Endothelial cell of hepatic sinusoid (primary cell): ENCODE measurements at regions not wholly inside any gene's neighbourhood (a gene's known extent, or its start where the extent isn't known, plus 50 kb on each side); places are given as distances from the start of the nearest gene placed in this dataset.

Experiments
- in situ Hi-C: cut with HindIII; loops from 2 replicates; pipeline ENCODE4 v1.10.0; 2017; ENCODE audit warnings: low sequenced_read_pairs

DNA sequence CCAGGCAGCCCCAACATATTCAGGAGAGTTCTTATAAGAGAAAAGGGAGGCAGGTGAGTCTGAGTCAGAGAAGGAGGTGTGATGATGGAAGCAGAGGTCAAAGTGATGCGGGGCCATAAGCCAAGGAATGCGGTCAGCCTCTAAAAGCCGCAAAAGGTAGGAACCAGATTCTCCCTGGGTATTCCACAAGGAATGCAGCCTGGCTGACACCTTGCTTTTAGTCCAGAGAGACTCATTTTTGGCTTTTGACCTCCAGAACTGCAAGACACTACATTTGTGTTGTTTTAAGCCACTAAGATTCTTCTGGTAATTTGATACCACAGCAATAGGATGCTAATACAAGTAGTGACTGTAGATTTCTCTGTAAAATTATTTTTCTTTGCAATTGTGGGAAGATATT lies 151.5 kb upstream of the EEPD1 start:
- in situ Hi-C loops, result no loop called here

DNA sequence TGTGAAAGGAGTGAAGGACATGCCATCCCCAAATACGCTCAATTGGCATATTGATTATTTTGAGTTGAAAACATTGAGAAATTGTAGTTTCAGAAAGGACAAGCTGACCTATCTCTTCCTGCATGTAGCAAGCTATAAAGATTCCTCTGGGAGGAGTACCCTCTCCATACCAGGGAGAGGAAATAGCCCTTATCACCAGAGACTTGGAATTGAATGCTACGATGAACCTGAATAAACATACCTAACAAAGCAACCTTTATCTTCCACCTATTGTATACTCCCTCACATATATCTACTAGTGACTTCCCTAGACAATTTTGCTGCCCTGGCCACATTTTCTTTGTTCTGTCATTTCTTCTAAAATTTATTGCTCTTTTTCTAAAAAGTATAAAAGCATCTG lies 150.2 kb upstream of the EEPD1 start:
- in situ Hi-C loops, result no loop called here

GRCh38 chr7:36003343-36003742 lies 149.7 kb upstream of the EEPD1 start:
- in situ Hi-C loops, result no loop called here

- in situ Hi-C loops, result no loop called here
Measured at GRCh38 chr7:36005293-36005692, 147.8 kb upstream of the EEPD1 start.

GRCh38 chr7:36005876-36006275 lies 147.2 kb upstream of the EEPD1 start:
- in situ Hi-C loops, result no loop called here

DNA sequence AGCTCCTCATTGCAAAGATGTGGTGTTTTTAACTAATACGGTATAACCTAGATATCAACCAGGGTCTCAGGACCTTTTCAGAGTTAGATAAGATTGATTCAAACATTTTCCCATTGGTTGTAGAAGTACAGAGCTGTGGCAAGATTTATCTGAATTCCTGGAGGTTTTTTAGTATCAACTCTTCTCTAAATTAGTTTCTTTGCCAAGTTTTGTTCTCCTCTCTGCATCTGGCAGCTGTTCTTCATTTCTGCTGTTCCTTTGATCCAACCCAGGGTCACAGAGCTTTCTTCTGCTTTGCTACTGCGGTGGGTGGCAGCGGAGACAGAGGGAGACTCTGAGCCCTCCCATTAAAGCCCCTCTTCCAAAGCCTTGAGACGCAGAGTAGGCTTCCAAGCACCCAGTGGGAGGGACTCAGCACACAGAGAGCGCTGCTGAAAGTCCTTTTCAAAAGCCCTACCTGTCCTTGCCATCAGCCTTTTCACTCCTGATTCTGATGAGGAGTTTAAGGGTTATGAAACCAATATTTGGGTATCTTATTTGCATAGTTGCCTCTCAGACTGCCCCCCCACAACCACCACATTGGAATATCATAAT lies 146.3 kb upstream of the EEPD1 start:
- in situ Hi-C loops, result no loop called here

DNA sequence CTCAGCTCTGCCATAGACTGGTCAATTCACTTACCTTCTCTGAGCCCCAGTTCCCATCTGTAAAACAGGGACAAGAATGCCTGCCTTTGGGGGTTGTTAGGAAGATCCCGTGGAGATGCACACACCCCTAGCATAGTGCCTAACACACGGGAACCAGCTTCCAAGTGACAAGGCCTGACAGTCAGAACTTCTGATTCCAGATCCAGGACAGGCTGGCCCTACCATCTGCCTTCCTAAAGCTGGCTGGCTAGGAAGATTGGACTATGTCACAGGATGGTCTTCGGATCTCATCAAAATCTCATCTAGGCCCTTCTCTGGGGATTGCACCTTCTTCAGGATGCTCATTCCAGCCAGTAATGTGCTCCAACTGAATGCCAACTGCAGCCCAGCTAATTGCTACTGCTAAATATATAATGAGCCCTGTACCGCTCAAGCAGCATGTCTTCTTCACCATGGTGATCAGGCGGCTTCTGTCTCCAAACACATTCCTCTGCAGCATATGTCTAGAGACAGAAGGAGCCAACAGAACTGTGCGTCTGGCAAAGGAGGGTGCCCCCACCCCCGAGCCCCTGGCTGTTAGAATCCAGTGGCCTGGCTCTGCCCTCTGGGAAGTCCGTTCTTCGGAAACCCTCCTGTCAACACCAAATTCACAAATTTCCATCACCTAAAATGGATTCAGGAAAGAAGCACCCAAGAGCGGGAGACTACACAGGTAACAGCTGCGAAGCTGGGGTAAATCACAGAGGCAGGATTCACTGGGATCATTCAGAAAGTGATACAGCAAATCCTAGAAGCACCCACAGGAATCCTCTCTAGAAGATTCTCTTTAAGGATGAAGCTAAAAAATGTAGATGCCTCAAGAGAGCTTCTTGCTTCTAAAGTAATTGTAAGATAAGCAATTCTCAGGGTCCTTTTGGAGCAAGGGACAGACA lies 142.1 kb upstream of the EEPD1 start:
- in situ Hi-C loops, result no loop called here

- in situ Hi-C loops, result no loop called here
Measured at GRCh38 chr7:36011588-36011965, 141.5 kb upstream of the EEPD1 start.

GRCh38 chr7:36013246-36014014 lies 139.6 kb upstream of the EEPD1 start:
- in situ Hi-C loops, result no loop called here

- in situ Hi-C loops, result no loop called here
Measured at GRCh38 chr7:36014961-36015360, 138.1 kb upstream of the EEPD1 start.

GRCh38 chr7:36015733-36016132 lies 137.3 kb upstream of the EEPD1 start:
- in situ Hi-C loops, result no loop called here

DNA sequence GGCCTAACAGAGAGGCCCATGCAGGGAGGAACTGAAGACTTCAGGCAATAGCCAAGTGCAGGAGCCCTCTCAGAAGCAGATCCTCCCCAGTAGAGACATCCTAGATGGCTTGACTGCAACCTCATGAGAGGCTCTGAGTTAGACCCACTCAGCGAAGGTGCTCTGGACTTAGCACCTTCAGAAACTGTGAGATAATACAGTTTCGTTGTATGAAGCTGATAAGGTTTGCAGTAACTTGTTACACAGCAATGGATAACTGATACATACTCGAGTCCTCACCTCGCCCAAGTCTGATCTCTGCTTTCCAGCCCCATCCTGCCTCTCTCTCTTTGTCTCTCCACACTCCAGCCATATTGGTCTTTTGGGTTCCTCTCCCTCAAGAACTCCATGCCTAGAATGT lies 136.4 kb upstream of the EEPD1 start:
- in situ Hi-C loops, result no loop called here

DNA sequence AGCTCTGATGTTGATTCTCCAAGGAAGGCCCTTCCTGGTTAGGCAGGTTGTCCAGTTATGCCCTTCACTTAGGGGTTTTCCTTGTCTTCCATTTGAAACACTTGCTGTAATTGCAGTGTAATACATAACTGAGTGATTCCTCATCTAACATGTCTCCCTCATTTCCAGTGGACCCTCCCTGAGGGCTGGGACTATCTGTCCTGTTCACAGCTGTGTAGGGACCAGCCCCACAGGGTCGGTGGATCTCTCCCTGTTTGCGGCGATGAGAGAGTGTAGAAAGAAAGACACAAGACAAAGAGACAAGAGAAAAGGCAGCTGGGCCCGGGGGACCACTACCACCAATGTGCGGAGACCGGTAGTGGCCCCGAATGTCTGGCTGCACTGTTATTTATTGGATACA lies 135.9 kb upstream of the EEPD1 start:
- in situ Hi-C loops, result no loop called here

DNA sequence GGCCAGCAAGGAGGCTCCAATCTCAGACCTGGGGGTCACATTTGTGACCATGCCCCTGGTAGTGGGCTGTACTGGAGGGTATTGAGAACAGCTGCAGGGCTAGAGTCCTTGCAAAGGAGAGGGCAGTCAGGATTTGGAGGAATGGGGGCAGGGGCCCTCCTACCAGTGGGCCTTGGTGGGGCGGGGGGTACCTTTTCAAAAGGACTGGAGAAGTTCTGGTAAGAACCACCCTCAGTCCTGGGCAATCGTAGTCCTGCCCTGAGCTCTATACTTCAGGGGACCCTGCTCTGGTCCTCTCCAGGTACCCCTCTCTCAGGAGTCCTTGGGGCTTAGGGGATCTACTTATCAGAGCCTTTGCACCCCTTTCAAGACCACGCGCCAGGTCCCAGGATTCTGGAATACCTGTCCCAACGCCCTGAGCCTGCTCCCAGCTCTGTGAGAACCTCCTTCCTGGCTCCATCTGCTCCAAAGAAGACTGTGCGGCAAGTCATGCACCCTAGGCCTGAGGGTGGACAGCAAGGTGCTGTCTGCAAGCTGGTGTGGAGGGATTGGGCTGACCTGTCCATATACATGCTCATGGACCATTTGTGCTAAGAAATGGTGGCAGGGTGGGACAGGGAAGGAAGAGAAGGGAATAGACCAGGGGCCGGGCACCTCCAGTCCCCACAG lies 134.1 kb upstream of the EEPD1 start:
- in situ Hi-C loops, result no loop called here

DNA sequence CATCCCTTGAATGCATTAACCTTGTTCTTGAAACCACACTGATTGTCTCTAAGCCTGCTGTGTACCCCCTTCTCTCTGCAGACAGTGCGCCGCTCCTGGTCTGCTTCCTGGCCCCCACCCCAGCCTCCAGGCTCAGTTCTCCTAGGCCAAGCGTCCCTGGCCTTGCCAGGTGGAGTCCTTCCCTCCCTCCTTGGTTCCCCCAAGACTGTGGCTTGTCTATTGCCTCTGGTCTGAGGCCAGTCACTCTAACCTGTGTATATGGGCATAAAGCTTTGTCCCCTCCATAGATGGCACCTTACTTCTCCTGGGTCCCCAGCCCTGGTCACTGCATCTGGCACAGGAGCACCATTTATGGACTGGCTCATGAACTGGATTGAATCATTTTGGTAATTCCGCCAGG lies 133.5 kb upstream of the EEPD1 start:
- in situ Hi-C loops, result no loop called here

- in situ Hi-C loops, result loop anchor here (5.0 kb wide), 1 partner anchor 42 kb away; no protein-coding TSS in a partner anchor
Measured at GRCh38 chr7:36019980-36020379, 133.1 kb upstream of the EEPD1 start.

DNA sequence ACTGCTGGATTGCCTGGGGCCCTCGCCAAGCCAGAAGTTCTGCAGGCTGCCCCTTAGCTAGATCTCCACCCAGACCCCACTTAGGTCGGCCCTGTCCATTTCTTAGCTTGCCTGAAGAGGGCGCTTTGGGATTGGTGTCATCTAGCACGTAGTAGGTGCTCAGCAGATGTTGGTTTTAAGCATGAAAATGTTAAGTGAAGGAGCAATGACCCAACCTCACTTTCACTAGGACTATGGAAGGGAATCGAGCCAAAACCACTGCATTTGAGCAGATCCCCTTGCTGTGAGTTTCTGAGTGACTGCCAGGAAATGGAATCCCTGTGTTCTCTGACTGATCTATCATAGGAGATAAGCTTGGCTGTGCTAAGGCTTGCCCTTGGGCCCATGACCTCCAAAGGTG lies 131.7 kb upstream of the EEPD1 start:
- in situ Hi-C loops, result loop anchor here (5.0 kb wide), 1 partner anchor 41 kb away; no protein-coding TSS in a partner anchor

DNA sequence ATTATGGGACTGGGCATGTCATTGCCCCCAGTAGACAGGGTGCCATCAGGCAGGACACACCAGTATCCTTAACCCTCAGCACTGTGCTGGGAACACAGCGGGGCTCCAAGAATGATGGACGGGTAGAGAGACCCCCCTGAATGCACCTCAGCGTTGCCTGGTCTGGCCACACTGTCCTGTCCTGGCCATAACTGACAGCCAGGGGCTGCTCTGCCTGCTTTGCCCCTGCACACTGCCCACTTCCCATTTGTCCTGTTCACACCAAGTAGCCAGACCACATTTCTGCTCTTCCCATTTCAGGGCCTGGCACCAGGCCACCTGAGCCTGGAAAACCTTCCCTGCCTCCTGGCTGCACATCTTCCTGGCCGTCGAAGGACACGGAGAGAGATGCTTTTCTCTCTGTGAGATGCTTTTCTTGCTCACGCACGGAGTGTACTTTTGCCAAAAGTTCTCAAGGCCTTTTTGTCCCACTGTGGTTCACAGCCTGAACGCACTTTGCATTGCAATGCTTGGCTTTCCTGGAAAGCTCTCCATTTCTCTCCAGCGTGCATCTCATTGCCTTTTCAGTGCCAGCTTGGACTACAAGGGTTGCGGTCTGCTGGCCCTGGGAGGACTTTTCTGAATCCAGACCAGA lies 131.0 kb upstream of the EEPD1 start:
- in situ Hi-C loops, result loop anchor here (5.0 kb wide), 1 partner anchor 40 kb away; no protein-coding TSS in a partner anchor

GRCh38 chr7:36023033-36023560 lies 130.0 kb upstream of the EEPD1 start:
- in situ Hi-C loops, result loop anchor here (5.0 kb wide), 1 partner anchor 39 kb away; no protein-coding TSS in a partner anchor

- in situ Hi-C loops, result no loop called here
Measured at GRCh38 chr7:36025190-36025589, 127.9 kb upstream of the EEPD1 start.
